Loucy (cell line): ENCODE measurements at regions not wholly inside any gene's neighbourhood (a gene's known extent, or its start where the extent isn't known, plus 50 kb on each side); places are given as distances from the start of the nearest gene placed in this dataset.

Experiments
- EZH2phosphoT487 ChIP-seq: fragments of 200-600 bp; IDR thresholded peaks from 2 replicates; pipeline ENCODE4 v1.6.1; 2018; ENCODE audit warnings: antibody characterized with exemption, mild to moderate bottlenecking, moderate library complexity, borderline replicate concordance
- TF ChIP-seq, protein P1 (sequence below): fragments of 200-600 bp; sonication (generic); conservative IDR thresholded peaks from 2 replicates; pipeline ENCODE4 v1.5.1; 2014; ENCODE audit warnings: mild to moderate bottlenecking, antibody characterized with exemption, low read length

DNA sequence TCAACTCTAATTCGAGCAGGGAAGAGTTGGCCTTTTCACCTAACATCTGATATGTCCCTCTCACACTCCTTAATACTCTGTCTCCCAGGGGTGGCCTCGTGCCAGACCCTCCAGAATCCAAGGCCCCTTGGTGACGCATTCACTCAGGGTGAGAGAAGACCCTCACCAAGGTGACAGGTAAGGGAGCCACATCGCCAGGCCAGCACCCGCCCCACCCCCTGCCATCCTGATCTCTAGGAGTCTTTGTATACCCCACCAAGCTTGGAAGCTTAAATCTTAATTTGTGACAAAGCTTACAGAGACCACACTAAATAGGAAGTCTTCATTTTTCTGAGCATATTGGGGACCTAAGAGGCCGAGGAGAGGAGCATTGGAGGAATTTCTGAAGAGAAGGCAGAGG lies 286.1 kb downstream of the IRF8 start:
- TF ChIP-seq, protein P1, sequence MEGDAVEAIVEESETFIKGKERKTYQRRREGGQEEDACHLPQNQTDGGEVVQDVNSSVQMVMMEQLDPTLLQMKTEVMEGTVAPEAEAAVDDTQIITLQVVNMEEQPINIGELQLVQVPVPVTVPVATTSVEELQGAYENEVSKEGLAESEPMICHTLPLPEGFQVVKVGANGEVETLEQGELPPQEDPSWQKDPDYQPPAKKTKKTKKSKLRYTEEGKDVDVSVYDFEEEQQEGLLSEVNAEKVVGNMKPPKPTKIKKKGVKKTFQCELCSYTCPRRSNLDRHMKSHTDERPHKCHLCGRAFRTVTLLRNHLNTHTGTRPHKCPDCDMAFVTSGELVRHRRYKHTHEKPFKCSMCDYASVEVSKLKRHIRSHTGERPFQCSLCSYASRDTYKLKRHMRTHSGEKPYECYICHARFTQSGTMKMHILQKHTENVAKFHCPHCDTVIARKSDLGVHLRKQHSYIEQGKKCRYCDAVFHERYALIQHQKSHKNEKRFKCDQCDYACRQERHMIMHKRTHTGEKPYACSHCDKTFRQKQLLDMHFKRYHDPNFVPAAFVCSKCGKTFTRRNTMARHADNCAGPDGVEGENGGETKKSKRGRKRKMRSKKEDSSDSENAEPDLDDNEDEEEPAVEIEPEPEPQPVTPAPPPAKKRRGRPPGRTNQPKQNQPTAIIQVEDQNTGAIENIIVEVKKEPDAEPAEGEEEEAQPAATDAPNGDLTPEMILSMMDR: no peak
- TF ChIP-seq EZH2phosphoT487: no peak
